SK-N-SH (cell line): ENCODE measurements at regions not wholly inside any gene's neighbourhood (a gene's known extent, or its start where the extent isn't known, plus 50 kb on each side); places are given as distances from the start of the nearest gene placed in this dataset.

Source experiments
- CTCF ChIA-PET: fragments of 300-600, 350-600 bp; formaldehyde crosslinking; extraction: SDS; loops from one replicate; lab custom pipeline; 2021; lab: Yijun Ruan, JAX
- POLR2A ChIA-PET: fragments of 350-600 bp; sonication (Branson Sonifier 250); formaldehyde crosslinking; extraction: SDS; loops from one replicate; lab custom pipeline; 2020; ENCODE audit warnings: antibody characterized with exemption, inconsistent platforms; lab: Yijun Ruan, JAX
- DNase-seq: peaks from one replicate; pipeline ENCODE4 v3.0.0; 2012
- H2AFZ ChIP-seq: fragments of 200-600 bp; sonication (generic); 2 replicates; pipeline ENCODE4 v1.8.1; 2016; ENCODE audit warnings: antibody characterized with exemption, mild to moderate bottlenecking, low read depth
- H3F3A ChIP-seq: fragments of 200-600 bp; sonication (generic); replicated peaks from 2 replicates; pipeline ENCODE3; 2016; ENCODE audit warnings: antibody characterized with exemption, mild to moderate bottlenecking; ENCODE audit not compliant: insufficient read depth
- H3K27ac ChIP-seq, 2 experiments: fragments of 200-500 bp in 1 of 2; fragments of 200-600 bp in 1 of 2; sonication (Bioruptor generic) in 1 of 2; sonication (generic), shearing (Covaris generic) in 1 of 2; 2 replicates each; pipeline versions ENCODE4 v1.5.1 to v1.6.1; 2014 to 2016; ENCODE audit warnings: low read depth in 2 of 2, inconsistent platforms in 1 of 2, low read length in 1 of 2, mild to moderate bottlenecking in 1 of 2, mixed read lengths in 1 of 2
- H3K27me3 ChIP-seq: fragments of 200-600 bp; sonication (generic), shearing (Covaris generic); 2 replicates; pipeline ENCODE4 v1.6.1; 2016; ENCODE audit warnings: mixed run types; ENCODE audit not compliant: insufficient read depth
- H3K36me3 ChIP-seq, 2 experiments: fragments of 200-500 bp in 1 of 2; fragments of 200-600 bp in 1 of 2; sonication (Bioruptor generic) in 1 of 2; sonication (generic) in 1 of 2; replicated peaks in 1 of 2; 2 replicates each; pipeline versions ENCODE3 to v1.5.1; 2014 to 2016; ENCODE audit warnings: low read length in 1 of 2, mild to moderate bottlenecking in 1 of 2; ENCODE audit not compliant: insufficient read depth in 2 of 2, control insufficient read depth in 1 of 2
- H3K4me1 ChIP-seq, 2 experiments: fragments of 200-500 bp in 1 of 2; fragments of 200-600 bp in 1 of 2; sonication (Bioruptor generic) in 1 of 2; sonication (generic), shearing (Covaris generic) in 1 of 2; 2 replicates each; pipeline versions ENCODE4 v1.5.1 to v1.6.1; 2014 to 2016; ENCODE audit warnings: low read depth in 1 of 2, low read length in 1 of 2, mixed run types in 1 of 2; ENCODE audit not compliant: insufficient read depth in 2 of 2, control insufficient read depth in 1 of 2
- H3K4me2 ChIP-seq: fragments of 200-600 bp; sonication (generic), shearing (Covaris generic); 2 replicates; pipeline ENCODE4 v1.6.1; 2017; ENCODE audit warnings: mixed run types
- H3K4me3 ChIP-seq, 2 experiments: fragments of 200-500 bp in 1 of 2; fragments of 200-600 bp in 1 of 2; sonication (Bioruptor generic) in 1 of 2; sonication (generic), shearing (Covaris generic) in 1 of 2; 2 replicates each; pipeline versions ENCODE4 v1.5.1 to v1.8.1; 2014 to 2016; ENCODE audit warnings: low read depth in 2 of 2, inconsistent platforms in 1 of 2, low read length in 1 of 2, mild to moderate bottlenecking in 1 of 2, mixed read lengths in 1 of 2, moderate library complexity in 1 of 2
- H3K79me2 ChIP-seq: fragments of 200-600 bp; sonication (generic); 2 replicates; pipeline ENCODE4 v1.8.1; 2017; ENCODE audit warnings: mild to moderate bottlenecking; ENCODE audit not compliant: insufficient read depth
- H3K9ac ChIP-seq: fragments of 200-600 bp; sonication (generic); 2 replicates; pipeline ENCODE4 v1.6.1; 2017; ENCODE audit warnings: mixed run types
- H3K9me2 ChIP-seq: fragments of 200-600 bp; sonication (generic); 2 replicates; pipeline ENCODE4 v1.6.1; 2017; ENCODE audit warnings: mixed run types
- H3K9me3 ChIP-seq: fragments of 200-600 bp; sonication (generic); 2 replicates; pipeline ENCODE4 v1.6.1; 2017; ENCODE audit warnings: mixed run types, mild to moderate bottlenecking, moderate library complexity
- H4K20me1 ChIP-seq: fragments of 200-600 bp; sonication (generic); 2 replicates; pipeline ENCODE4 v1.6.1; 2017; ENCODE audit warnings: mild to moderate bottlenecking, mixed run types; ENCODE audit not compliant: insufficient read depth
- EP300 ChIP-seq, 2 experiments: IDR thresholded peaks; 2 replicates each; pipeline versions ENCODE4 v1.4.0 to v1.6.1; 2012; ENCODE audit warnings: borderline replicate concordance in 1 of 2, low read depth in 1 of 2, low read length in 1 of 2
- EZH2phosphoT487 ChIP-seq: fragments of 200-600 bp; sonication (generic); IDR thresholded peaks from 2 replicates; pipeline ENCODE4 v1.6.1; 2017; ENCODE audit warnings: low read depth, mixed run types, mild to moderate bottlenecking, antibody characterized with exemption, moderate library complexity, borderline replicate concordance
- FOXM1 ChIP-seq: IDR thresholded peaks from 2 replicates; pipeline ENCODE4 v1.4.0; 2012; ENCODE audit warnings: low read depth, mild to moderate bottlenecking
- GABPA ChIP-seq: IDR thresholded peaks from 2 replicates; pipeline ENCODE4 v1.4.0; 2012; ENCODE audit warnings: low read depth, mild to moderate bottlenecking
- JUND ChIP-seq: IDR thresholded peaks from 2 replicates; pipeline ENCODE4 v1.4.0; 2012
- NFIC ChIP-seq: IDR thresholded peaks from 2 replicates; pipeline ENCODE4 v1.4.0; 2012; ENCODE audit warnings: borderline replicate concordance
- RAD21 ChIP-seq: IDR thresholded peaks from 2 replicates; pipeline ENCODE4 v1.6.1; 2012; ENCODE audit warnings: mild to moderate bottlenecking, low read length
- SIN3A ChIP-seq: IDR thresholded peaks from 2 replicates; pipeline ENCODE4 v1.6.1; 2012; ENCODE audit warnings: low read depth, mild to moderate bottlenecking, low read length, moderate library complexity, borderline replicate concordance
- WGBS: methylation state at CpG from one replicate; pipeline ENCODE4 v1.1.6; 2017; ENCODE audit warnings: low lambda C conversion rate; 5-methylcytosine and 5-hydroxymethylcytosine counted together
- TF ChIP-seq, protein P1 (sequence below): fragments of 200-600 bp; sonication (generic); IDR thresholded peaks from 2 replicates; pipeline ENCODE4 v1.6.1; 2017; ENCODE audit warnings: antibody characterized with exemption, mild to moderate bottlenecking, moderate library complexity
- TF ChIP-seq, protein P2 (sequence below): IDR thresholded peaks from 2 replicates; pipeline ENCODE4 v1.4.0; 2012; ENCODE audit warnings: low read depth, borderline replicate concordance
- TF ChIP-seq, protein P3 (sequence below): fragments of 150-350 bp; IDR thresholded peaks from 2 replicates; pipeline ENCODE4 v1.6.1; 2016; ENCODE audit warnings: mild to moderate bottlenecking, low read depth, low read length
- TF ChIP-seq, protein P4 (sequence below): IDR thresholded peaks from 2 replicates; pipeline ENCODE4 v1.6.1; 2012; ENCODE audit warnings: mild to moderate bottlenecking, low read depth, low read length, moderate library complexity
- TF ChIP-seq, protein P5 (sequence below): IDR thresholded peaks from 2 replicates; pipeline ENCODE4 v1.4.0; 2012; ENCODE audit warnings: low read depth, borderline replicate concordance

DNA sequence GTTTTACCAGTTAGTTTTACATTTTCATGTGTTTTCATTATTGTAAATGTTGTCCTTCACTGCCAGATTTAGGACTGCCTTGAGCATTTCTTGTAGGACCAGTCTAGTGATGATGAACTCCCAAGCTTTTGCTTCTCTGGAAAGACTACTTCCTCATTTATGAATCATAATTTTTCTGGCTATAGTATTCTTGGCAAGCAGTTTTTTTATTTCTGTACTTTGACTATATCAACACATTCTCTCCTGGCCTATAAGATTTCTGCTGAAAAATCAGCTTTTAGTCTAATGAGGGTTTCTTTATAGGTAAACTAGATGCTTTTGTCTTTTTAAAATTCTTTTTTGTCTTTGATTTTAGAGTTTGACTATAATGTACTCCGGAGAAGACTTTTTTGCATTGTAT, 256.8 kb upstream of the GRAMD2B start:
- POLR2A ChIA-PET = no interaction called here
- WGBS = 67% methylated on average over 1 of the region's 1 CpG
- no peak overlapping the region for H3K4me2 ChIP-seq

More for the DNA sequence above, 256.8 kb upstream of the GRAMD2B start:
- no peak for DNase-seq
- Histone ChIP-seq H3K27ac (no peak overlapping the region), H3F3A (no peaks in the 10 kb centered on the region), H2AFZ (no peak overlapping the region), H3K36me3 (no peaks in the 10 kb centered on the region), H3K9me2 (no peaks in the 10 kb centered on the region), H3K9me3 (0 out of 2 replicates have a peak, but pooled peaks cover 7% of the 10 kb centered on the region)
- CTCF ChIA-PET = no interaction called here
- TF ChIP-seq JUND = no peak
- TF ChIP-seq GABPA = no peak
- TF ChIP-seq NFIC = no peak
- no peak for TF ChIP-seq SIN3A
- TF ChIP-seq, protein P1, sequence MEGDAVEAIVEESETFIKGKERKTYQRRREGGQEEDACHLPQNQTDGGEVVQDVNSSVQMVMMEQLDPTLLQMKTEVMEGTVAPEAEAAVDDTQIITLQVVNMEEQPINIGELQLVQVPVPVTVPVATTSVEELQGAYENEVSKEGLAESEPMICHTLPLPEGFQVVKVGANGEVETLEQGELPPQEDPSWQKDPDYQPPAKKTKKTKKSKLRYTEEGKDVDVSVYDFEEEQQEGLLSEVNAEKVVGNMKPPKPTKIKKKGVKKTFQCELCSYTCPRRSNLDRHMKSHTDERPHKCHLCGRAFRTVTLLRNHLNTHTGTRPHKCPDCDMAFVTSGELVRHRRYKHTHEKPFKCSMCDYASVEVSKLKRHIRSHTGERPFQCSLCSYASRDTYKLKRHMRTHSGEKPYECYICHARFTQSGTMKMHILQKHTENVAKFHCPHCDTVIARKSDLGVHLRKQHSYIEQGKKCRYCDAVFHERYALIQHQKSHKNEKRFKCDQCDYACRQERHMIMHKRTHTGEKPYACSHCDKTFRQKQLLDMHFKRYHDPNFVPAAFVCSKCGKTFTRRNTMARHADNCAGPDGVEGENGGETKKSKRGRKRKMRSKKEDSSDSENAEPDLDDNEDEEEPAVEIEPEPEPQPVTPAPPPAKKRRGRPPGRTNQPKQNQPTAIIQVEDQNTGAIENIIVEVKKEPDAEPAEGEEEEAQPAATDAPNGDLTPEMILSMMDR = no peak
- TF ChIP-seq EP300 (IDR thresholded peaks at IDR 0.05; ENCODE audit: borderline replicate concordance in 1 of 2, low read depth in 1 of 2, low read length in 1 of 2) = no peak
- TF ChIP-seq, protein P2, sequence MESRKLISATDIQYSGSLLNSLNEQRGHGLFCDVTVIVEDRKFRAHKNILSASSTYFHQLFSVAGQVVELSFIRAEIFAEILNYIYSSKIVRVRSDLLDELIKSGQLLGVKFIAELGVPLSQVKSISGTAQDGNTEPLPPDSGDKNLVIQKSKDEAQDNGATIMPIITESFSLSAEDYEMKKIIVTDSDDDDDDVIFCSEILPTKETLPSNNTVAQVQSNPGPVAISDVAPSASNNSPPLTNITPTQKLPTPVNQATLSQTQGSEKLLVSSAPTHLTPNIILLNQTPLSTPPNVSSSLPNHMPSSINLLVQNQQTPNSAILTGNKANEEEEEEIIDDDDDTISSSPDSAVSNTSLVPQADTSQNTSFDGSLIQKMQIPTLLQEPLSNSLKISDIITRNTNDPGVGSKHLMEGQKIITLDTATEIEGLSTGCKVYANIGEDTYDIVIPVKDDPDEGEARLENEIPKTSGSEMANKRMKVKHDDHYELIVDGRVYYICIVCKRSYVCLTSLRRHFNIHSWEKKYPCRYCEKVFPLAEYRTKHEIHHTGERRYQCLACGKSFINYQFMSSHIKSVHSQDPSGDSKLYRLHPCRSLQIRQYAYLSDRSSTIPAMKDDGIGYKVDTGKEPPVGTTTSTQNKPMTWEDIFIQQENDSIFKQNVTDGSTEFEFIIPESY = no peak
- TF ChIP-seq, protein P3, sequence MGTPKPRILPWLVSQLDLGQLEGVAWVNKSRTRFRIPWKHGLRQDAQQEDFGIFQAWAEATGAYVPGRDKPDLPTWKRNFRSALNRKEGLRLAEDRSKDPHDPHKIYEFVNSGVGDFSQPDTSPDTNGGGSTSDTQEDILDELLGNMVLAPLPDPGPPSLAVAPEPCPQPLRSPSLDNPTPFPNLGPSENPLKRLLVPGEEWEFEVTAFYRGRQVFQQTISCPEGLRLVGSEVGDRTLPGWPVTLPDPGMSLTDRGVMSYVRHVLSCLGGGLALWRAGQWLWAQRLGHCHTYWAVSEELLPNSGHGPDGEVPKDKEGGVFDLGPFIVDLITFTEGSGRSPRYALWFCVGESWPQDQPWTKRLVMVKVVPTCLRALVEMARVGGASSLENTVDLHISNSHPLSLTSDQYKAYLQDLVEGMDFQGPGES = no peak
- TF ChIP-seq FOXM1 = no peak
- TF ChIP-seq, protein P4, sequence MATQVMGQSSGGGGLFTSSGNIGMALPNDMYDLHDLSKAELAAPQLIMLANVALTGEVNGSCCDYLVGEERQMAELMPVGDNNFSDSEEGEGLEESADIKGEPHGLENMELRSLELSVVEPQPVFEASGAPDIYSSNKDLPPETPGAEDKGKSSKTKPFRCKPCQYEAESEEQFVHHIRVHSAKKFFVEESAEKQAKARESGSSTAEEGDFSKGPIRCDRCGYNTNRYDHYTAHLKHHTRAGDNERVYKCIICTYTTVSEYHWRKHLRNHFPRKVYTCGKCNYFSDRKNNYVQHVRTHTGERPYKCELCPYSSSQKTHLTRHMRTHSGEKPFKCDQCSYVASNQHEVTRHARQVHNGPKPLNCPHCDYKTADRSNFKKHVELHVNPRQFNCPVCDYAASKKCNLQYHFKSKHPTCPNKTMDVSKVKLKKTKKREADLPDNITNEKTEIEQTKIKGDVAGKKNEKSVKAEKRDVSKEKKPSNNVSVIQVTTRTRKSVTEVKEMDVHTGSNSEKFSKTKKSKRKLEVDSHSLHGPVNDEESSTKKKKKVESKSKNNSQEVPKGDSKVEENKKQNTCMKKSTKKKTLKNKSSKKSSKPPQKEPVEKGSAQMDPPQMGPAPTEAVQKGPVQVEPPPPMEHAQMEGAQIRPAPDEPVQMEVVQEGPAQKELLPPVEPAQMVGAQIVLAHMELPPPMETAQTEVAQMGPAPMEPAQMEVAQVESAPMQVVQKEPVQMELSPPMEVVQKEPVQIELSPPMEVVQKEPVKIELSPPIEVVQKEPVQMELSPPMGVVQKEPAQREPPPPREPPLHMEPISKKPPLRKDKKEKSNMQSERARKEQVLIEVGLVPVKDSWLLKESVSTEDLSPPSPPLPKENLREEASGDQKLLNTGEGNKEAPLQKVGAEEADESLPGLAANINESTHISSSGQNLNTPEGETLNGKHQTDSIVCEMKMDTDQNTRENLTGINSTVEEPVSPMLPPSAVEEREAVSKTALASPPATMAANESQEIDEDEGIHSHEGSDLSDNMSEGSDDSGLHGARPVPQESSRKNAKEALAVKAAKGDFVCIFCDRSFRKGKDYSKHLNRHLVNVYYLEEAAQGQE = no peak
- no peak for TF ChIP-seq EZH2phosphoT487
- TF ChIP-seq, protein P5, sequence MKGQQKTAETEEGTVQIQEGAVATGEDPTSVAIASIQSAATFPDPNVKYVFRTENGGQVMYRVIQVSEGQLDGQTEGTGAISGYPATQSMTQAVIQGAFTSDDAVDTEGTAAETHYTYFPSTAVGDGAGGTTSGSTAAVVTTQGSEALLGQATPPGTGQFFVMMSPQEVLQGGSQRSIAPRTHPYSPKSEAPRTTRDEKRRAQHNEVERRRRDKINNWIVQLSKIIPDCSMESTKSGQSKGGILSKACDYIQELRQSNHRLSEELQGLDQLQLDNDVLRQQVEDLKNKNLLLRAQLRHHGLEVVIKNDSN = no peak
- TF ChIP-seq RAD21 = no peak
- TF ChIP-seq, all 33 proteins: peak for 0
- Histone ChIP-seq H4K20me1 (no peaks in the 10 kb centered on the region), H3K79me2 (no peaks in the 10 kb centered on the region), H3K9ac (no peak overlapping the region), H3K4me1 (no peaks in the 10 kb centered on the region), H3K27me3 (no peaks in the 10 kb centered on the region), H3K4me3 (no peak overlapping the region)
